ENCODE measurements at regions not wholly inside any gene's neighbourhood (a gene's known extent, or its start where the extent isn't known, plus 50 kb on each side); places are given as distances from the start of the nearest gene placed in this dataset.

GRCh38 chr14:101288436-101289229 is 272.7 kb upstream of the DIO3 start:
- BruUV-seq (replicated peaks), result TSS peak; percentile 86
- Histone ChIP-seq H3K79me2 (ENCODE audit: insufficient read depth, low read length) (no peaks in the 10 kb centered on the region), H2AFZ (ENCODE audit: low read length) (no peak overlapping the region), H3K36me3 (replicated peaks in 1 of 2; ENCODE audit: control insufficient read depth in 1 of 2, insufficient read depth in 2 of 2, low read length in 2 of 2) (no peaks in the 10 kb centered on the region), H4K20me1 (ENCODE audit: insufficient read depth, low read length) (no peaks in the 10 kb centered on the region), H3K4me1 (ENCODE audit: insufficient read depth, low read length) (peaks cover 78% of the 10 kb centered on the region), H3K9ac (ENCODE audit: insufficient read depth, low read depth, low read length) (peak overlapping the region; percentile 87), H3K4me3 (replicated peaks in 1 of 3; ENCODE audit: insufficient read depth in 1 of 3, low read depth in 2 of 3, low read length in 3 of 3) (peak overlapping the region; percentile 48 to 71 (median 55)), H3K4me2 (ENCODE audit: low read depth, low read length) (peak overlapping the region; percentile 98), H3K9me3 (ENCODE audit: low read length) (no peaks in the 10 kb centered on the region), H3K27ac (ENCODE audit: extremely low read length, insufficient read depth, low read length) (peak overlapping the region; percentile 99), H3K27me3 (ENCODE audit: control insufficient read depth in 1 of 2, insufficient read depth in 2 of 2, low read length in 2 of 2) (no peaks in the 10 kb centered on the region)
- FAIRE-seq (no peak), DNase-seq (ENCODE audit: low spot score) (peak; percentile 99), ATAC-seq (peak; percentile 92)
- intact Hi-C loops (cut with micrococcal nuclease; ENCODE audit: unreplicated experiment), result loop anchor here (1.0 to 2.0 kb wide), 2 partner anchors 46 to 49 kb away; no protein-coding TSS in a partner anchor
- POLR2A ChIA-PET, result interaction anchor here (0.7 to 6.0 kb wide), 27 partner anchors 8 to 643 kb away, joined by 3 to 76 read pairs (median 5); no protein-coding TSS in a partner anchor
- CTCF ChIA-PET (ENCODE audit: low intra/inter-chr PET ratio, low total read pairs), result interaction anchor here (0.6 kb wide), 1 partner anchor 52 kb away, joined by 3 read pairs; no protein-coding TSS in a partner anchor
- in situ Hi-C loops (cut with HindIII; ENCODE audit: extremely low pct_ligation_motif_present, low pct_unique_long_range_greater_than_20kb), result no loop called here
- WGBS (ENCODE audit: low lambda C conversion rate), result 0% methylated on average over 16 of the region's 20 CpGs
- TF ChIP-seq RERE (CRISPR knock-in tag; IDR thresholded peaks at IDR 0.05; ENCODE audit: low read depth) (peak; percentile 91), KLF15 (CRISPR knock-in tag; IDR thresholded peaks at IDR 0.05; ENCODE audit: borderline replicate concordance) (no peak), SNRNP70 (IDR thresholded peaks at IDR 0.05; ENCODE audit: low read depth, low read length) (no peak), TOE1 (CRISPR knock-in tag; IDR thresholded peaks at IDR 0.05) (no peak), BHLHE40 (IDR thresholded peaks at IDR 0.05; ENCODE audit: low read length) (no peak), ZNF10 (CRISPR knock-in tag; IDR thresholded peaks at IDR 0.05; ENCODE audit: borderline replicate concordance, low read depth) (no peak), CEBPB (IDR thresholded peaks at IDR 0.05; ENCODE audit: borderline replicate concordance, low read depth, low read length) (peak; percentile 98), SOX13 (IDR thresholded peaks at IDR 0.05) (peak; percentile 70), SOX13 (CRISPR knock-in tag; conservative IDR thresholded peaks at IDR 0.05 in 1 of 2, IDR thresholded peaks at IDR 0.05 in 1 of 2) (peak in 1 of 2 experiments; percentile 91; a peak in 2 of 4 replicates), ZNF547 (CRISPR knock-in tag; IDR thresholded peaks at IDR 0.05) (peak; percentile 78), ZNF776 (CRISPR knock-in tag; IDR thresholded peaks at IDR 0.05) (0 out of 2 replicates have a peak, but pooled peaks have one; percentile 36), ZNF501 (CRISPR knock-in tag; IDR thresholded peaks at IDR 0.05) (peak; percentile 88), ZNF337 (CRISPR knock-in tag; IDR thresholded peaks at IDR 0.05; ENCODE audit: borderline replicate concordance, low read depth) (peak; percentile 69; the same call in 1 of the 2 replicates), ZNF207 (IDR thresholded peaks at IDR 0.05; ENCODE audit: borderline replicate concordance) (no peak), MIER3 (CRISPR knock-in tag; IDR thresholded peaks at IDR 0.05; ENCODE audit: borderline replicate concordance) (peak; percentile 96), PBX2 (CRISPR knock-in tag; IDR thresholded peaks at IDR 0.05) (no peak; the same call in none of the 2 replicates), SP1 (IDR thresholded peaks at IDR 0.05) (no peak), SP1 (CRISPR knock-in tag; IDR thresholded peaks at IDR 0.05) (peak; percentile 39), SMAD3 (CRISPR knock-in tag; IDR thresholded peaks at IDR 0.05) (peak; percentile 64)
